Neural crest cell (in vitro differentiated cells): ENCODE measurements at regions not wholly inside any gene's neighbourhood (a gene's known extent, or its start where the extent isn't known, plus 50 kb on each side); places are given as distances from the start of the nearest gene placed in this dataset.

Source experiments
- DNase-seq: peaks from one replicate; pipeline ENCODE4 v3.0.0; 2021; ENCODE audit warnings: low read depth, mixed read lengths, low spot score
- H3K27ac Mint-ChIP-seq: one replicate; pipeline ENCODE4 v1.8.0; 2021; ENCODE audit warnings: mild to moderate bottlenecking, mixed read lengths; ENCODE audit not compliant: unreplicated experiment
- H3K27me3 Mint-ChIP-seq: 2 replicates; pipeline ENCODE4 v1.8.0; 2021; ENCODE audit warnings: low read depth, mild to moderate bottlenecking, mixed read lengths
- H3K36me3 Mint-ChIP-seq: 2 replicates; pipeline ENCODE4 v1.8.0; 2021; ENCODE audit warnings: low read depth, mild to moderate bottlenecking, mixed read lengths
- H3K4me1 Mint-ChIP-seq: 2 replicates; pipeline ENCODE4 v1.8.0; 2021; ENCODE audit warnings: mixed read lengths
- H3K4me3 Mint-ChIP-seq: one replicate; pipeline ENCODE4 v1.8.0; 2021; ENCODE audit warnings: mild to moderate bottlenecking, mixed read lengths
- H3K9me3 Mint-ChIP-seq: 2 replicates; pipeline ENCODE4 v1.8.0; 2021; ENCODE audit warnings: mixed read lengths
- TF ChIP-seq, protein P1 (sequence below): fragments of 200-600 bp; sonication (generic); conservative IDR thresholded peaks from 2 replicates; pipeline ENCODE4 v1.5.0; 2021; ENCODE audit warnings: antibody characterized with exemption, mild to moderate bottlenecking

DNA sequence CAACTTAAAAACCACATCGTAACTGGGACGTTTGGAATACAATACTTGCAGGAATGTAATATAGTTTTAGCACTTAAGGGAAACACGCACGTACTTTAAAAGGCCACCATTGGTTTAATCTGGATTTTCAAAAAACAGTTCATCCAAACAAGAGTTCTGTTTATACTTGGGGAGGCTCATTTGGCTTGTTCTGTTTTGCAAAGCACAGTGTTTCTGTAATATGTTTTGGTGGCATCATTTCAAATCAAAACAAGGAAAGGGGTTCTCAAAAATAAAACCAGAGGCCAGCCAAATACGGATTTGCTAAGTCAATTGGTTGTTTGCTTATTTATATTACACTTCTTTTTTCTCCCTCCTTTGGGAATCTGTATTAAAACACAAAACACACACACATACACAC, 656.1 kb upstream of the SOX9 start:
- Mint-ChIP-seq H3K9me3 (peaks cover 2% of the 10 kb centered on the region), H3K36me3 (no peaks in the 10 kb centered on the region), H3K27ac (no peak overlapping the region), H3K4me1 (peaks cover 11% of the 10 kb centered on the region), H3K4me3 (no peak overlapping the region), H3K27me3 (no peaks in the 10 kb centered on the region)
- TF ChIP-seq, protein P1, sequence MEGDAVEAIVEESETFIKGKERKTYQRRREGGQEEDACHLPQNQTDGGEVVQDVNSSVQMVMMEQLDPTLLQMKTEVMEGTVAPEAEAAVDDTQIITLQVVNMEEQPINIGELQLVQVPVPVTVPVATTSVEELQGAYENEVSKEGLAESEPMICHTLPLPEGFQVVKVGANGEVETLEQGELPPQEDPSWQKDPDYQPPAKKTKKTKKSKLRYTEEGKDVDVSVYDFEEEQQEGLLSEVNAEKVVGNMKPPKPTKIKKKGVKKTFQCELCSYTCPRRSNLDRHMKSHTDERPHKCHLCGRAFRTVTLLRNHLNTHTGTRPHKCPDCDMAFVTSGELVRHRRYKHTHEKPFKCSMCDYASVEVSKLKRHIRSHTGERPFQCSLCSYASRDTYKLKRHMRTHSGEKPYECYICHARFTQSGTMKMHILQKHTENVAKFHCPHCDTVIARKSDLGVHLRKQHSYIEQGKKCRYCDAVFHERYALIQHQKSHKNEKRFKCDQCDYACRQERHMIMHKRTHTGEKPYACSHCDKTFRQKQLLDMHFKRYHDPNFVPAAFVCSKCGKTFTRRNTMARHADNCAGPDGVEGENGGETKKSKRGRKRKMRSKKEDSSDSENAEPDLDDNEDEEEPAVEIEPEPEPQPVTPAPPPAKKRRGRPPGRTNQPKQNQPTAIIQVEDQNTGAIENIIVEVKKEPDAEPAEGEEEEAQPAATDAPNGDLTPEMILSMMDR = no peak
- no peak for DNase-seq

DNA sequence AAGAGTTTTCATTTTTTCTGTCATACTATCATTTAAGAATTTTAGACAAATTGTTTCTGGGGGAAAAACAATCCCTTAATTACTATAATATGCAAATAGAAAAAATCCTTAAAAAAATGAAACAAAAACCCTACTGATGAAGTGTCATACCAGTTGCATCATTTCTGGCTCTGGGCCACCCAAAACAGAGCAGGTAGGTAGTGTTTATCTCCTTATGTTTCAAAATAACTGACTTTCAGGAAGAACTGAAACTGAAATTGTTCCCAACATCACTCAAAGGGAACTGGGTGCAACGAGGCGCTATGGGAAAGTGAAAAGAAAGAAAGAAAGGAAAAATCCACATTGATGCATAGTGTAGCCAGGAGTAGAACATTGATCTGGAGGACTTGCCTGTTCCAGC, 653.1 kb upstream of the SOX9 start:
- Mint-ChIP-seq H3K27ac (no peak overlapping the region), H3K4me3 (no peak overlapping the region), H3K4me1 (peaks cover 6% of the 10 kb centered on the region), H3K36me3 (no peaks in the 10 kb centered on the region), H3K27me3 (no peaks in the 10 kb centered on the region), H3K9me3 (peaks cover 2% of the 10 kb centered on the region)
- TF ChIP-seq, protein P1 = no peak
- no peak for DNase-seq

DNA sequence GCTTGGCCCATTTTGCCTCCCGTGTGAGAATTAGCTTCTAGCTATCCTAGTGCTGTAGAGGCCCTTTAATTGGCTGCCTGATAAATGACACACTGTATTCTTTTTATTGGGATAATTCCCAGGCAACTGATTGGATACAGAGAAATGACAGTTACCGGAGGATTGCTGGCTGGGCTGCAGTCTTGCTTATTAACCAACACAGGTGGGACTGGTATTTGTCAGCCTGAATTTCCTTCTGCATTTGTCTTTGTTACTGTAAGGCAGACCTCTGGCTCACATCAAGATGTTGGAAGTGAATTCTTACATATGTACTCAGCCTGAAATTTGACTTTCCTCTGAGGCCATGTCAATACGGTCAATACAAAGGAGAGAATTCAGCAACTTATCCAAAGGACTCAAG, 650.8 kb upstream of the SOX9 start:
- Mint-ChIP-seq H3K4me1 (peaks cover 6% of the 10 kb centered on the region), H3K4me3 (no peak overlapping the region), H3K27ac (no peak overlapping the region), H3K36me3 (no peaks in the 10 kb centered on the region), H3K9me3 (no peaks in the 10 kb centered on the region), H3K27me3 (no peaks in the 10 kb centered on the region)
- TF ChIP-seq, protein P1 = no peak
- DNase-seq = no peak

DNA sequence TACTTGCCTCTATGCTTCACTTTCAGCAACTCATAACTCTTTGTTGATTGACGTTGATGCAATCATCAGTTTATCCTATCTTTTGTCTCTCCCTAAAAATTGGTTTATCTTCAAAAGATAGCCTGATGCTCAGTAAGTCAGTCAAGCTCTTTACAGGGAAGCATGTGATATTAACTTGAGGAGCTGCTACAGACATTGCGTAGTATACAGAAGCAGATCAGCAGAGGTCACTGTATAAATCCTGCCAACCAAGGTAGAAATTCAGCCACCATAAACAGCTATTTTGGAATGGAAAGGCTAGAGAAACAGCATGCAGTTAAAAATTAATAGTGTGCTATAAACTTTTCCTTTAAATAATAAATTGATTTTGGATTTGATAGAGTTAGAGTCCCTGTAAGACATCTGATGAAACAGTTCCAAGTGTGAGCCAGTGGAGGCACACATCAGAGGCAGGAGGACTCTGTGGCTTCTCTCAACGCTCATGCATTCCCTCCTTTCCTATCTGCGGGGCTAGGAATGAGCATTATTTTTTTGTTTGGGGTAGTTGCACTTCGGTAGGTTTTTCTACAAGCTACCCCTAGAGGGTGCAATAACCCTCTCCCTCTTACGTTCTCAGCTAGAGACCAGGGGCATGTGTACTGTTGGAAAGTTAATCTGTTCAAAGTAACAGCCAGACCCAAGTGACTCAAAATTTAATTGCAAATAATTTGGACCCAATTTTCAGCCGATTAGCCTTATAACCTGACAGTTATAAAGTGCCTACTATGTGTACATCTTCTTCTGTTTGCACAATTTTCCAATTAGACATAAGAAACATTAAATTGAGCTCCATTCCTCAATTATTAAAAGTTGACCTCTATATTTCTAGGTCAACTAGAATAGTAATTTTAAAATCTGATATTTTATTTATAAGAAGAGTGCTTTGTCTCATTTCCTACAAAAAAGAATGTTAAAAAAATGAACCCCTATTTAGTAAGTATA, 647.7 kb upstream of the SOX9 start:
- H3K27me3 Mint-ChIP-seq = no peaks in the 10 kb centered on the region
- no peak overlapping the region for H3K4me3 Mint-ChIP-seq
- TF ChIP-seq, protein P1 = peak; percentile 83
- DNase-seq = peak; percentile 12
- H3K9me3 Mint-ChIP-seq = peaks cover under 1% of the 10 kb centered on the region
- no peaks in the 10 kb centered on the region for H3K36me3 Mint-ChIP-seq
- H3K4me1 Mint-ChIP-seq = peaks cover 6% of the 10 kb centered on the region
- no peak overlapping the region for H3K27ac Mint-ChIP-seq

DNA sequence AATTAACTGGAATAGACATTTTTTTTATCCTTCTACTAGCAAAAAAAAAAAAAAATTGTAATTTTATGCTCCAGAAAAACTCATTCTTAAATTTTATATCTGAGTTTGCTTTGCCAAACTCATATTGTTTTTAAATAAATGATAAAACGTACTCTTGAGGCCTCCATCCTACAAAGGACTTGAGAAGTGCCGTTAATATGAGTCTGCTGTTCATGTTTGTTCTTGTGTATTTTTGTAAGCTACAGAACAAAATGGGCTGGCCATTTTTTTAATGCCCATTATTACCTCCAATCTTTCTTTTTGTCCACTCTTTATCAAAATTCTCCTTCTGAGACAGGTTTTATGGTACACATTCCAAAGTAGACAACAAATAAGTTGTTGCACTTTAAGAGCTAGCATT, 643.5 kb upstream of the SOX9 start:
- H3K4me1 Mint-ChIP-seq = no peaks in the 10 kb centered on the region
- TF ChIP-seq, protein P1 = no peak
- peaks cover 2% of the 10 kb centered on the region for H3K9me3 Mint-ChIP-seq
- no peaks in the 10 kb centered on the region for H3K27me3 Mint-ChIP-seq
- no peak overlapping the region for H3K27ac Mint-ChIP-seq
- no peak for DNase-seq
- no peaks in the 10 kb centered on the region for H3K36me3 Mint-ChIP-seq
- no peak overlapping the region for H3K4me3 Mint-ChIP-seq
